ENCODE measurements at regions not wholly inside any gene's neighbourhood (a gene's known extent, or its start where the extent isn't known, plus 50 kb on each side); places are given as distances from the start of the nearest gene placed in this dataset.
"Not testable (repeated sequence)": the region's sequence is repeated elsewhere in the genome, so short reads cannot be mapped to it uniquely, and the experiment has no call there.

GRCh38 chr1:219090607-219091006 lies 83.1 kb upstream of the LYPLAL1 start:
- Histone ChIP-seq H3K4me3 (no peak overlapping the region), H3K36me3 (no peaks in the 10 kb centered on the region), H3K4me1 (no peaks in the 10 kb centered on the region), H3K27me3 (no peaks in the 10 kb centered on the region), H3K9me3 (no peaks in the 10 kb centered on the region), H3K27ac (no peak overlapping the region)
- TF ChIP-seq POLR2A (IDR thresholded peaks at IDR 0.05): no peak
- TF ChIP-seq, protein P1, sequence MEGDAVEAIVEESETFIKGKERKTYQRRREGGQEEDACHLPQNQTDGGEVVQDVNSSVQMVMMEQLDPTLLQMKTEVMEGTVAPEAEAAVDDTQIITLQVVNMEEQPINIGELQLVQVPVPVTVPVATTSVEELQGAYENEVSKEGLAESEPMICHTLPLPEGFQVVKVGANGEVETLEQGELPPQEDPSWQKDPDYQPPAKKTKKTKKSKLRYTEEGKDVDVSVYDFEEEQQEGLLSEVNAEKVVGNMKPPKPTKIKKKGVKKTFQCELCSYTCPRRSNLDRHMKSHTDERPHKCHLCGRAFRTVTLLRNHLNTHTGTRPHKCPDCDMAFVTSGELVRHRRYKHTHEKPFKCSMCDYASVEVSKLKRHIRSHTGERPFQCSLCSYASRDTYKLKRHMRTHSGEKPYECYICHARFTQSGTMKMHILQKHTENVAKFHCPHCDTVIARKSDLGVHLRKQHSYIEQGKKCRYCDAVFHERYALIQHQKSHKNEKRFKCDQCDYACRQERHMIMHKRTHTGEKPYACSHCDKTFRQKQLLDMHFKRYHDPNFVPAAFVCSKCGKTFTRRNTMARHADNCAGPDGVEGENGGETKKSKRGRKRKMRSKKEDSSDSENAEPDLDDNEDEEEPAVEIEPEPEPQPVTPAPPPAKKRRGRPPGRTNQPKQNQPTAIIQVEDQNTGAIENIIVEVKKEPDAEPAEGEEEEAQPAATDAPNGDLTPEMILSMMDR (IDR thresholded peaks at IDR 0.05): no peak
- intact Hi-C loops (cut with DNase I; ENCODE audit: low total_unique reads): no loop called here
- DNase-seq: no peak

DNA sequence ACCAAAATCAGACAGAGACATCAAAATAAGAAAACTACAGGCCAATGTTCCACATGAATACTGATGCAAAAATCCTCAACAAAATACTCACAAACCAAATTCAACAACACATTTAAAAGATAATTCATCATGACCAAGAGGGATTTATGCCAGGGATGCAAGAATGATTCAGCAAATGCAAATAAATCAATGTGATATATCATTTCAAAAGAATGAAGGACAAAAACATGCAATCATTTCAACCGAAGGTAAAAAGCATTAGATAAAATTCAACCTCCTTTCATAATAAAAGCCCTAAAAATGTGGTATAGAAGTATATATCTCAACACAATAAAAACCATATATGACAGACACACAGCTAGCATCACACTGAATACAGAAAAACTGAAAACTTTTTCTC lies 81.5 kb upstream of the LYPLAL1 start:
- Histone ChIP-seq H3K36me3 (no peaks in the 10 kb centered on the region), H3K9me3 (no peaks in the 10 kb centered on the region), H3K4me1 (no peaks in the 10 kb centered on the region), H3K27me3 (no peaks in the 10 kb centered on the region), H3K4me3 (no peak overlapping the region), H3K27ac (no peak overlapping the region)
- TF ChIP-seq POLR2A (IDR thresholded peaks at IDR 0.05): no peak
- TF ChIP-seq, protein P1 (IDR thresholded peaks at IDR 0.05): no peak
- intact Hi-C loops (cut with DNase I; ENCODE audit: low total_unique reads): no loop called here
- no peak for DNase-seq

GRCh38 chr1:219099307-219099706 lies 74.4 kb upstream of the LYPLAL1 start:
- no peak overlapping the region for H3K4me3 ChIP-seq
- TF ChIP-seq, protein P1 (IDR thresholded peaks at IDR 0.05): no peak
- no peak for TF ChIP-seq POLR2A (IDR thresholded peaks at IDR 0.05)
- no peaks in the 10 kb centered on the region for H3K4me1 ChIP-seq
- no peaks in the 10 kb centered on the region for H3K9me3 ChIP-seq
- intact Hi-C loops (cut with DNase I; ENCODE audit: low total_unique reads): no loop called here
- no peaks in the 10 kb centered on the region for H3K27me3 ChIP-seq
- DNase-seq: no peak
- H3K27ac ChIP-seq: no peak overlapping the region
- H3K36me3 ChIP-seq: no peaks in the 10 kb centered on the region

GRCh38 chr1:219100059-219100458 lies 73.6 kb upstream of the LYPLAL1 start:
- no peak overlapping the region for H3K27ac ChIP-seq
- H3K4me3 ChIP-seq: no peak overlapping the region
- no peaks in the 10 kb centered on the region for H3K27me3 ChIP-seq
- intact Hi-C loops (cut with DNase I; ENCODE audit: low total_unique reads): no loop called here
- no peaks in the 10 kb centered on the region for H3K9me3 ChIP-seq
- no peak for DNase-seq
- TF ChIP-seq, protein P1 (IDR thresholded peaks at IDR 0.05): no peak
- no peak for TF ChIP-seq POLR2A (IDR thresholded peaks at IDR 0.05)
- H3K4me1 ChIP-seq: no peaks in the 10 kb centered on the region
- H3K36me3 ChIP-seq: no peaks in the 10 kb centered on the region

GRCh38 chr1:219102466-219102865 lies 71.2 kb upstream of the LYPLAL1 start:
- H3K27me3 ChIP-seq; DNase-seq; H3K36me3 ChIP-seq; intact Hi-C loops (cut with DNase I; ENCODE audit: low total_unique reads); H3K9me3 ChIP-seq; H3K4me3 ChIP-seq; H3K27ac ChIP-seq; H3K4me1 ChIP-seq: not testable (repeated sequence)

- Histone ChIP-seq H3K27me3 (no peaks in the 10 kb centered on the region), H3K9me3 (no peaks in the 10 kb centered on the region), H3K4me1 (no peaks in the 10 kb centered on the region), H3K4me3 (no peak overlapping the region), H3K27ac (no peak overlapping the region), H3K36me3 (no peaks in the 10 kb centered on the region)
- TF ChIP-seq, protein P1 (IDR thresholded peaks at IDR 0.05): no peak
- no peak for TF ChIP-seq POLR2A (IDR thresholded peaks at IDR 0.05)
- intact Hi-C loops (cut with DNase I; ENCODE audit: low total_unique reads): no loop called here
- DNase-seq: no peak
Observed at GRCh38 chr1:219105893-219106292, 67.8 kb upstream of the LYPLAL1 start.

Measured in uterus (tissue), 3 donors.